Activated naive CD8-positive, alpha-beta T cell treated with anti-CD3 and anti-CD28 coated beads for 36 hours (primary cell): ENCODE measurements at regions not wholly inside any gene's neighbourhood (a gene's known extent, or its start where the extent isn't known, plus 50 kb on each side); places are given as distances from the start of the nearest gene placed in this dataset.

Source experiments
- DNase-seq: peaks from one replicate; pipeline ENCODE4 v3.0.0; 2021
- H3K27ac Mint-ChIP-seq: one replicate; pipeline ENCODE4 v1.8.0; 2022; ENCODE audit warnings: mild to moderate bottlenecking, moderate library complexity, mixed read lengths
- H3K27me3 Mint-ChIP-seq: one replicate; pipeline ENCODE4 v1.8.0; 2022; ENCODE audit warnings: mild to moderate bottlenecking, mixed read lengths
- H3K36me3 Mint-ChIP-seq: one replicate; pipeline ENCODE4 v1.8.0; 2021; ENCODE audit warnings: mild to moderate bottlenecking, mixed read lengths
- H3K4me1 Mint-ChIP-seq: one replicate; pipeline ENCODE4 v1.8.0; 2021; ENCODE audit warnings: mixed read lengths
- H3K4me3 Mint-ChIP-seq: one replicate; pipeline ENCODE4 v1.8.0; 2022; ENCODE audit warnings: mild to moderate bottlenecking, moderate library complexity, mixed read lengths
- H3K9me3 Mint-ChIP-seq: one replicate; pipeline ENCODE4 v1.8.0; 2022; ENCODE audit warnings: mixed read lengths

- no peaks in the 10 kb centered on the region for H3K4me1 Mint-ChIP-seq
- no peak for DNase-seq
- H3K27ac Mint-ChIP-seq: no peak overlapping the region
- H3K36me3 Mint-ChIP-seq: no peaks in the 10 kb centered on the region
- no peak overlapping the region for H3K4me3 Mint-ChIP-seq
- no peaks in the 10 kb centered on the region for H3K27me3 Mint-ChIP-seq
- no peaks in the 10 kb centered on the region for H3K9me3 Mint-ChIP-seq
Measured at GRCh38 chr5:143459433-143459832, 55.9 kb upstream of the NR3C1 start.

GRCh38 chr5:143456952-143457547 lies 53.6 kb upstream of the NR3C1 start:
- Mint-ChIP-seq H3K36me3 (no peaks in the 10 kb centered on the region), H3K4me1 (no peaks in the 10 kb centered on the region), H3K27me3 (no peaks in the 10 kb centered on the region), H3K9me3 (no peaks in the 10 kb centered on the region), H3K27ac (no peak overlapping the region), H3K4me3 (no peak overlapping the region)
- no peak for DNase-seq

GRCh38 chr5:143454936-143455516 lies 51.5 kb upstream of the NR3C1 start:
- H3K9me3 Mint-ChIP-seq: no peaks in the 10 kb centered on the region
- no peak overlapping the region for H3K4me3 Mint-ChIP-seq
- no peak for DNase-seq
- no peaks in the 10 kb centered on the region for H3K4me1 Mint-ChIP-seq
- H3K27ac Mint-ChIP-seq: no peak overlapping the region
- no peaks in the 10 kb centered on the region for H3K36me3 Mint-ChIP-seq
- H3K27me3 Mint-ChIP-seq: no peaks in the 10 kb centered on the region

GRCh38 chr5:143453720-143454119 lies 50.2 kb upstream of the NR3C1 start:
- Mint-ChIP-seq H3K36me3 (no peaks in the 10 kb centered on the region), H3K9me3 (no peaks in the 10 kb centered on the region), H3K4me3 (no peak overlapping the region), H3K27ac (no peak overlapping the region), H3K27me3 (no peaks in the 10 kb centered on the region), H3K4me1 (peaks cover under 1% of the 10 kb centered on the region)
- DNase-seq: no peak
